HG02588 (cell line): ENCODE measurements at regions not wholly inside any gene's neighbourhood (a gene's known extent, or its start where the extent isn't known, plus 50 kb on each side); places are given as distances from the start of the nearest gene placed in this dataset.

Source experiments
- ATAC-seq: cut with Tn5 transposase; IDR thresholded peaks from one replicate; pipeline ENCODE4 v1.9.1; 2021; ENCODE audit warnings: mild to moderate bottlenecking, moderate library complexity; ENCODE audit not compliant: unreplicated experiment

DNA sequence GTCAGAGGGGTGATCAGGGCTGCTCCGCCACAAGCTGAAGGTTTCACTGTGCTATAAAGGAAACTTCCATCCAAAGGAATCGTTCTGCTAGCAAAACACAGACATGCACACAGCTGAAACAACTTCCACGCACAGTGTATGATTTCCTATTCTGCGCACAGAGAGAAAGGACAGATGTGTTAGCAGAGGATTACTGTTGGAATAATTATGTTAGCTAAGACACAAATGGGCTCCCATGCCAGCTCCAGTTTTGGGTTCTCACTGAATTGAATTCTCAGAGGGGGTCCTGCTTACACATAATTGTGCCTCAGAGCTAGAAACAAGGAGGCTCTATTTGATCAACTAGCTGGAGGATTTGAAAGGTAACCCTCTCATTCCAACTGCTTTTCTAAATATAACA is 352.4 kb downstream of the IRX2 start:
- no peak for ATAC-seq

DNA sequence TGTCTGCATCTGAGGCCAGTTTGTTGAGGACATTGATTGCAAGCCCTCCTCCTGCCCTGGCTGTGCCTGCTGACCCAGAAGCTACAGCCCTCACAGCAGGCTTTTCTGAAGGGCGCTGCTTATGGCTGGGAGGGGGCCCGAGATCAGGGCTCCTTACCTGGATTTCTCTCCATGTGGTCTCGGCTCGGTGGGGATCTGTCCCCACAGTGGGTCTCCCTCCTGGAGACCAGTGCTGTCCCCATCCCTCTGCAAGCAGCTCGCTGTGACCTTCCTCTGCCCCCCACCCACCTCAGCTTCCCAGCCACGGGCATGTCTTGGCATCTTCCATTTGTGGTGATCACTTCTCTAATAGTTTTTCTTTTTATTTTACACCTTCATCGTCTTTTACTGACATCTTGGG is 357.9 kb downstream of the IRX2 start:
- ATAC-seq, result no peak

DNA sequence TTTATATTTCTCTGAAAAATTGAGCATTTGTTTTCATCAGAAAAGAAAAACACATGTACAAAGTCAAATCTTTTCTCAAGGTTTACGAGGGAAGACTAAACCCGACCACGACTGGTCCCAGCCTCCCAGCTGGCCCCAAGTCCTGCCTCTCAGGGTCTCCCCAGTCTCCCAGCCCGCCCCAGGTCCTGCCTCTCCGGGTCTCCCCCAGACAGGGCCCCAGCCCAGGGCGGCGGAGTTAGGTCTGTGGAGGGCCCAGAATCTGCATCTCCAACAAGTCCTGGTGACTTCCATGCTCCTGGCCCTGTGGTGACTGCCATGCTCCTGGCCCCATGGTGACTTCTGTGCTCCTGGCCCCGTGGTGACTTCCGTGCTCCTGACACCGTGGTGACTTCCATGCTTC is 359.9 kb downstream of the IRX2 start:
- ATAC-seq, result no peak

DNA sequence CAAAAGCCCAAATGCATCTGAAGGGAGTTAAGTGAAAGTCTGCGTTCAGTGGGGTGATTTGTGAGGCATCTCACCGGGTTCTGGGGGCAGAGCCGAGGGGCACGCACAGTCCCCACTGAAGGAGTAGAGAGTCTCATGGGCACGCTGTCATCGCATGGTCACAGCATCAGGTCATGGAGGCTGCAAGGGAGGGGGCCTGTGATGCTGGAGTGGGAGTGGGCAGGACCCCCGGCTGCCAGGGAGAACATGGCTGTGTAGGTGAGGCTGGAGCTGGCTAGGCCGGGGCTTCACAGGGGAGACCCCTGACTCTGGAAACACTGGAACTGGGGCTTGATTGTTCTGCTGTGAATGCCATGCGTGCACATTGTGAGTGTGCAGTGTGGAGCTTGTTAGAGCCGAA is 360.5 kb downstream of the IRX2 start:
- no peak for ATAC-seq

DNA sequence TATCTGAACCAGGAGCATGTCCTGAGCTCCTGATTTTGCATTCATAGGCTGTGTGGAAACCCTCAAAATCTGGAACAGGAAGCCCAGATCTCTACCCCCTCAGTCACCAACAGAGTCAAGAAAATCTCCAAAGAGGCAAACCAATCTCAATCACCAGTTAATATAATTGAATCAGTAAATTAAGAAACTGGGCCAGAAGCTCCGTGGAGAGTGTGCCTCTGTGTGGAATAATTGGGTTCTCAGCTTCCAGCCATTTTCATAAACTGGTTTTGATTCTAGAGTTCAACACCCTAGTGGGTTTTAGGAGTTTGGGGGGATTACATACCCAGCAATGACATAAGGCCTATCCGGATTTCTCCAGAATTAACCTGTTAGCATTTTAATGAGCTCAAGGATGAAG is 362.9 kb downstream of the IRX2 start:
- ATAC-seq, result no peak

DNA sequence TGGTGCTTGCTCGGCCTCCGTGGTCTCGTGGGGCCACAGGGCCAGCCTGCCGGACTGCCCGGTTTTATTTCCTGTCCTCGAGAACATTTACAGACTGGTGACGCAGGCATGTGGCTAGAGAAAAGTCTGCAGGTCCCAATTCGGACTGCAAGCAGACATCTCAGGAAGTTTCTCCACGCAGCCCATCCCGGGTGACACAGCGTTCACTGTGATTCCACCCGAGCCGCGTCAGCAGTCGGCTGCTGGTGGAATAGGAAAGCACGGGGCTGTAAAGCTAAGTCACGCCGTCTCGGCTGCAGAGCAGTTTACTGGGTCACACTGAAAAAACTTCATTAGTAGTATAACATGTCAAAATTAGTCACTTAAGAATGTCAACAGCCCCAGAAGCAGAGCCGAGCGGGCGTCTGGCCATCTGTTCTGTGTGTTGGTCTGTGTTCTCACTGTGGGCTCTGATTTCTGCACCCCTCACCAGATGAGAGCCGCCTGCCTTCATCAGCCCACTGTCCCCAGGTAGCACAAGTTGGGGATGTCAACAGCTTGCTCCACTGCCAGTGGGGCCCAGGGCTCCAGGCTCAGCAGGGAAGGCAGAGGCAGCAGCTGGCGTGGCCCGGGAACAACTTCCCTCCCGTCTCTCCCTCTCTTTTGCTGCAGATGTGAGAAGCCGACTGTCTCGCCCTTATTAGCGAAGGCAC is 363.7 kb downstream of the IRX2 start:
- no peak for ATAC-seq

DNA sequence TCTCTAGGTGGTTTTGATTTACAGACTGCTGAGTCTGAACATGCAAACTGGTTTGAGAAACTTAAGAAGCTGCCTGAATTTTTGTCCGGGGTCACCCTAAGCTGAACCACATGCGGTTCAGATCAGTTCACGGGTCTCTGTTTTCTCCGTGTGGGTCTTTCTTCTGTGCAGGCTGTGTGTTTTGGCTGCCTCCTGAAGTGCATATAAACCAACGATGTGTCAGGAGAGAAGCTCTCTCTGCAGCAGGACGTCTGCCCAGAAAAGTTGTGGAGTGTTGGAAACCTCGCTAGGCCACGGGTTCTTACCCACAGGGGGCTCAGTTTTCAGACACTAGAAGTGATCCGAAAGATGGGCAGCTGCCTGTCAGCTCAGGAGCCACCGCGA is 364.2 kb downstream of the IRX2 start:
- no peak for ATAC-seq

DNA sequence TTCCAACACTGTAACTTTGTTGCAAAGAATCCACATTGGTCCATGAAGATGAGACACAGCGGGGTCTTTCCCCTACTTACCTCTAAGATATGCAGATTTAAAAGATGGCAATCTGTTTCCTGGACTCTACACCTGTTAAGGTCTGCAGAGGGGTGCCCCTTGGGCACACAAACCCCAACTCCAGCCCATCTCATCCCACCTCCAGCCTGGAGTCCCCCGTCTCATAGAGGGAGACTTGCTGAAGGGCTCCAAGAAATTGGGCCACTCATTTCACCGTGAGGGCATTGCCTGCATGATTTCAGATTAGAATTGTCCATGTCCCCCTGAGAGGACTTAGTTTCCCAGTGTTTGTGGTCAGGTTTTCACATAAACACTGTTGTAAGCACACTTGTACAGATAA is 365.7 kb downstream of the IRX2 start:
- ATAC-seq, result no peak

DNA sequence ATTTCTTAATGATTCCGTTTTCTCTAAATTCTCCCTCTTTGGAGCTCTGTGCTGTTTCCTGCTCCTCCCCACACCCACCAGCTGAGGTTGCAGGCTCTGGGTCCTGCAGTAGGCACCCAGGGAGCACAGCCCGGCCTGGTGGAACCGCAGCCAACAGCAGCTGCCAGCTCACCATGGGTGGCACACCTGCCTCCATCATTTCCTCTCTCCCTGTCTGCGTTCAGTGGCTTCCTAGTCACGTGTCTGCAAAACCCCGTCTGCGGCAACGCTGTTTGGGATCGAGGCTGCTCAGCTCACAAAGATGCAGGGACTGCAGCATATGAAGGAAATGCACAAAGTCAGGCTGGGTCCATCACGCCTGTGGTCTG is 367.8 kb downstream of the IRX2 start:
- no peak for ATAC-seq

DNA sequence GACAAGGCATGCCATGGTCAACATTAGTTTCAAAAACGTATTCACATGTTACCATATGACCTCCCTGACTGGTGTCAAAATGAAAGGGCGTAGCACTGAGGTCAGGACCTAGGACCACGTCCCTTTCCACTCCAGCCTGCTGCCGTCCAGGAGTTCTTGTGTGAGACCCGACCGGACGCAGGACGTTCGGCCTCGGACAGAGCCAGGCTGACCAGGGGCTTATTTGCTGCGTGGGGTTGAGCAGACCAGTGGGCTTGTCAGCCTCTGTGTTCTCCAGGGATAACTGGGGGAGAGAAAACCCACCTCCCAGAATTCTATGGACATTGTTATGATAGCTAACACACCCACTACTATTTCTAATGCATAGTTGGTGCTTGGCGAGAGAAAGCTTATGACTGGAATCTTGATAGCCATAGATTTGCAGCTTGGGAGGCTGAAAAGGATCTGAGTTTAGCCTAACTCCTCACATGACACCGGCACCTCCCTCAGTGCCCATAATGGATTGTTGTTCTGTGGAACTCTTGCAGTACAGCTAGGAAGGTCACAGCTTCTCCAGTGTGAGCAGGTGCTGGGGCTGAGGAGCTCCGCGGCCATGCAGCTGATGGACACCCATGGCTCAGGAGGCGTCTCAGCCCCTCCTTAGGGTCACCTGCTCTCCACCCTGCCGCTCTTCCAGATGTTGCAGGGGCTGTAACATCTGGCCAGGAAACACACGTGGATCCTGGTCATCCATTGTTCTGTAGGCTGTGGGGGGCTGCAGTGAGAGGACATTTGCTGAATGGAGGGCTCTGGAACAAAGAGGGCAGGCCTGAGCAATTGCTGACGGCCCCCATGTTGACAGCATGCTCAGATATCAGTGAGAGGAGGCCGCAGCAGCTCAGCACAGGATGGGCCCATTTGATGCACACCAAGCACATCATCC is 368.4 kb downstream of the IRX2 start:
- ATAC-seq, result no peak

DNA sequence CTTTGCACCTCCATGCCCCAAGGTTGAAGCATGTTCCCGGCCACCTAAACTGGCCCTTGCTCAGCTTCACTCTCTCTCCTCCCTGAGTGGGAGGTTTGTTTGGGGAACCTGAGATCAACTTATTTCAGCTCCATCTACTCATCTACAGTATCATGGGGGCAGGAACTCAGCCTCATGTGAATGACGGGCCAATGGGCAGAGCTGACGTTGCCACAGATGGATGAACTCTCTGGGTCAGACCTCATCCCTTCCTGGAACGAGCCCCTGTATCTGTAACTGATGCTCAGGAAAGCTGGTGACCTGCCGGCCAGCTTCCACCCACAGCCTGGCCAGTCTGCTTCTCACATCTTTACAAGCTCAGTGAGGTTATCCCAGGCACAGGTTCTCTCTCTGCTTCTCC is 369.6 kb downstream of the IRX2 start:
- no peak for ATAC-seq

DNA sequence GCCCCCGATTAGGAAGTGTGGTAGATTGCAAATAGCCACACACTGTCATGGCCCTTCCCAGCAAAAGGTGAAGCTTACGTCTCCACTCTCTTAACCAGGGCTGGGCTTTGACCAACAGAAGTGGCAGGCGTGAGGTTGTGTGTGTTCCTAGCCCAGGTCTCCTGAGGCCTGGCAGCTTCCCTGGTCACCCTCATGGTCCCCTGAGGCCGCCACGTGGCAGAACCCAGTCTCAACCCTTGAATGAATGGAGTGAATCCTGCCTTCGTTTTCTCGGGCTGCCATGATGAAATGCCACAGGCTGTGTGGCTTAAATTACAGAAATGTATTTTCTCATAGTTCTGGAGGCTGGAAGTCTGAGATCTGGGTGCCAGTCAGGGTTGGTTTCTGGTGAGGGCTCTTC is 370.4 kb downstream of the IRX2 start:
- ATAC-seq, result no peak

DNA sequence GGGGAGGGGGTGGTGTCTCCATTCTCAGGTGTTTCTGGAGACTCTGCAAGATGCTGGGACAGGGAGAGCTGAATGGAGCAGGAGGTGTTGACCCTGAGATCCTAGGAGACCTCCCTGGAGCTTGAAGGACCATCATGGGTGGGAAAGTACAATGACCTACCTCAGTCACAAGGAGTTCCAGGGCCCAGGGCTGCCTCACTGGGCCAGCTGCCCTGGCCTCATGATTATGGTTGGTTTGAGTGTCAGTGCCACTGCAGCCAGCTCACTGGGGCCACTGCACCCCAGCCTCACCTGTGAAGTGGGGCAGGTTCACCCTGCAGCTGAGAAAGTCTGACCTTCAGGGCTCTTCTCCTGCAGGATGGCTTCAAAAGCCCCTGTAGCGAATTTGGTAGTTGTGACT is 372.5 kb downstream of the IRX2 start:
- no peak for ATAC-seq

DNA sequence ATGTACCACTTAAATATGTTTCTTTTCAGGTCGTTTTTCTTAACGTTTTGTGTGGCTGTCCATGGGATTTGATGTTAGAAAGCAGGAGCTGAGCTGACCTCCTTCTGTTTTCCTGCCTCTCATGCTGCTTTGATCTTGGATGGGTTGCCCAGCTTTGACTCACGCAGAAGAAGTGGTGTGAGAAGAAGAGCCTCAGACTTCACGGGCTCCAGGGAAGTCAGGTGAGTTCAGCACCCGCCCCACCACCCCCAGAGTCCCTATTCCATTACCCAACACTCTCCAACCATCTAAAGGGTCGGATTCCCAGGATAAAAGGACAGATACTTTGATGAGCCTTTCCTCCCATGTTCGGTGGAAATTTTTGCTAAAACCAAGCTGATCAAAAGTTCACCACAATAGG is 373.4 kb downstream of the IRX2 start:
- no peak for ATAC-seq

DNA sequence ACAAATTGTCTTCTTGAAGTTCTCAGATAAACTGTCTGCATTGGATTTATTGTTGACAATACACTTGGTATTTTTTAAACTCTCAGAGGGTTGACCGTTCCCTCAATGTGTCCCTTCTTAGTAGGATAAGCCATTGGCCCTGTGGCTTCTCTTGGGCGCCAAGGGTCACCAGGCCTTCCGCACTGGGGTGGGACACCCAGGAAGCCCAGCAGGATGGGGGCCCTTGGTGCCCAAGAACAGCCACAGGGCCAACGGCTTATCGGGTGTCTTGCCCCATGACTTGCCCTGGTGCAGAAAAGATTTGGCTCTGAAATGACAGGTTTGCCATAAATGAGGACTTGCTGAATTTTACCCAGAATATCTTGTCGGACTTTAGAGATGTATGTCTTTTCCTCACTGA is 375.0 kb downstream of the IRX2 start:
- no peak for ATAC-seq

DNA sequence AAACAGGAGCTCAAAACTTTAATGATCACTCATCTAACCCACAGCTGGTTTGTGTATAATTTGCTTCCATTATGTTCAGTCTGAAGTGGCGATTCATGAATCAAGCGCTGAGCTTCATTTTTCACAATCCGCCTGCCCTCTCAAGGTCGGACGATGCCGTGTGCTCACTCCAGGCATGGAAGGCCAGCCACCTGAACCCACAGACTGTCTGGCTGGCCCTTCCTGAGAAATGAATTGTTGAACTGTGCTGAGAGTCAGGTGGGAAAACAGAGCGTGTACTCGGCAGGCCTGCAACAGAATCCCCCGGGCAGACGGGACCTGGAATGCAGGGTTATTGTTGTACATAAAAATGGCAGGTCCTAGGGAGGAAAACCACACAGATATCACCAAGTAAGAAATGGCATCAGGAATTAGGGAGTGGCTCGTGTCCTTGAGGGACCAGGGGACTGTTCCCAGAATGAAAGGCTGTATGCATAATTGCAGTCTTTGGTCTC is 375.7 kb downstream of the IRX2 start:
- no peak for ATAC-seq

DNA sequence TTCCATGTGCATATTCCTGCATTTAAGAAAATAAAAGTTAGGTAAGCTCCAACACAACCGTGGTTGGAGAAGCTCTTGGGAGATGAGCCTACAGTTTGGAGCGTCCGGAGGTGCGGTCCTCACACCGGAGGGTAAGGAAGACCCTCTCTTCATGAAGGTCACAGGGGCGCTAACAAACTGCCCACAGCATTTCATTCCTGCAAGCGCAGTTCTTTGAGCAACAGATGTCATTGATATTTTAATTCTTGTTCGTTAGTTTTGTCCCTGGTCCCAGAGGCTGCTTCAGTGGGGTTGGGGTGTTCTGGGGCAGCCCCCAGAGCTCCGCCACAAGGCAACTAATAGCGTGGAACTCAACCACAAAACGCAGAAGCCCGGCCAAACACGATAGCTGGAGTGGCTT is 376.2 kb downstream of the IRX2 start:
- ATAC-seq, result no peak

DNA sequence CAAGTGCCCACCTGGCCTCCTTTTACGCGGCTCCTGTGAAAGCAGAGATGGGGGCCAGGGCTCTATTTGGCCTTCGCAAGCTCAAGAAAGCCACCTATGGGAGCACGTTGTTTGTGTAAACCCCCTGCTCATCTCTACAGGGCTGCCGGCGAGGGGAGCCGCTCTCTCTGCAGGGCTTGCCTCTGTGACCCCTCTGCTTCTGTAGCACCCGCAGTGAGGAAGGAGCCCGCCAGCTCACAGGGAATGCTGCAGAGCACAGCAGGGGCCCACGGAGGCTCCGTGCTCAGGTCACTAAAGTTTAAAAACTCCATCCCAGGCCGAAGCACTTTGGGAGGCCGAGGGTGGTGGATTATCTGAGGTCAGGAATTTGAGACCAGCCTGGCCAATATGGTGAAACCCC is 376.8 kb downstream of the IRX2 start:
- no peak for ATAC-seq

DNA sequence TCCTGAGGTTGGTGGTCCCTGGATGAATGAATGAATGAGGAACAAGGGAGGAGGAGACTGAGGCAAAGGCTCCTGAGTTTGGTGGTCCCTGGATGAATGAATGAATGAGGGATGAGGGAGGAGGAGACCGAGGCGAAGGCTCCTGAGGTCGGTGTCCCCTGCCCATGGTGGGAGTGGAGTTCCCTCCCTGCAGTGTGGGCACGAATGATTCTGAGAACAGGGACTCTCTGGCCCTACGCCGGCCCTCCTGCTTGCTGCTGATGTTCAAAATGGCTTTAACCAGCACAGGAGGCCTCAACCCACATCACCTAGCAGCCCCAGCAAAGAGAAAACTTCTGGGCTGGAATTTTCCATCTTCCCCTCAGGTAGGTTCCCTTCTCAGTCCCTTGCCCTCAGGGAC is 377.8 kb downstream of the IRX2 start:
- no peak for ATAC-seq

DNA sequence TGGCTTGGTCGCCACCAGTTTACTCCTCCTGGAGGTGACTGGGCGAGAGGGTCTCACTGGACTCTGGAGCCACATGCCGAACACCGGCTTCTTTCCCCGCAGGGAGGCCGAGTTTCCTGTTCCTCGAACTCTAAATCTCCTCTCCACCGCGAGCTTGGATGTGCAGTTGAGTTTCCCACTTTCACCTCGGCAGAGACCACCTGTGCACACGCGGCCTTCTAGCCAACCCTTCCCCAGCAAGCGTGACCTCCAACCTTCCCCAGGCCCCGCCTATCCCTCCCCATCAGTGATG is 380.1 kb downstream of the IRX2 start:
- no peak for ATAC-seq

DNA sequence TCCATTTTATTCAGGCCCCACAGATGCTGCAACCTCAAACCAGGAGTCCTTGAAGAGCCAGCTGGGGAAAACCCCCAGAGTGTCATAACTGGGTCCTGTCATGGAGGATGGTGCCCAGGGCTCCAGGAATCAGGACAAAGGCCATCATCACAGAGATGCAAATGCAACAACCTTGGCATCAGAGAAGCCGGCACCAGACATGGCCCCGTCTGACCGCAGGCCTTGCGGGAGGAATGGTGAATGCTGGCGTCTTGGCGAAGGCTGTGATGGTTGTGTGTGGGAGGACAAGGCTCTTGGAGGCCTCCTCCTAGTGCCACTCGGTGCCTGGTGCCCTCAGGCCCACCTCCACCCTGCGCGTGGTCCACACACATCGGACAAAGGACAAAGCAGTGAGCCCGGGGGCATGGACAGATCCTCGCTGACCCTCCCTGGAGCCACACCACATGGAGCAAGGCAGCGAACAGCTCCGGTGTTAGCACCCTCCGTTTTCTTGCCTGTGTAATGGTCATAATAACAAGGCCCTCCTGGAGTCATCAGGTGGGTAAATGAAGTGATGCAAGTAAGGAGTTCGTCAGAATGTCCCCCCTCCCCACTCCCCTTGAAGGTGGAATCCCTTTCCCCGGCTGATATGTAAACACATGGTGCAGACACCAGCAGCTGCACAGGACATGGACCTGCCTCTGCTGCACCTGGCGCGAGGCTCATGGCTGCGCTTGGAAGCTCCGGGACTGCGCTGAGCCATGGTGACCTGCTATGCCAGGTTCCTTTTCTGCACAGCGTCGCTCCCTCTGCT is 380.7 kb downstream of the IRX2 start:
- ATAC-seq, result no peak

DNA sequence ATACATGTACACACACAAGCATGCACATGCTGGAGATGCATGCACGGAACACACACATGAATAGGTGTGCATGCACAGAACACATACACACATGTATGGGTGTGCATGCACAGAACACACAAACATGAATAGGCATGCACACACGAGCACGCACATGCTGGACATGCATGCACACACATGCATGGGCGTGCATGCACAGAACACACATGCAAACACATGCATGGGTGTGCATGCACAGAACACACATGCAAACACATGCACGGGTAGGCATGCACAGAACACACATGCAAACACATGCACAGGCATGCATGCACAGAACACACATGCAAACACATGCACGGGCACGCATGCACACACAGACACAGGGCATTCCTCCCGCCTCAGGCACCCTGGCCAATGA is 382.3 kb downstream of the IRX2 start:
- no peak for ATAC-seq
